ENCODE measurements at regions not wholly inside any gene's neighbourhood (a gene's known extent, or its start where the extent isn't known, plus 50 kb on each side); places are given as distances from the start of the nearest gene placed in this dataset.
A peak's percentile ranks its signal among the peaks of the same experiment; 100 is the strongest.

GRCh38 chr3:35320646-35321407, 318.5 kb upstream of the ARPP21 start:
- Histone ChIP-seq H3K9me3 (ENCODE audit: insufficient read depth, low read length) (peaks cover 14% of the 10 kb centered on the region; the same call in 1 of the 2 replicates), H3K79me2 (ENCODE audit: low read length) (no peaks in the 10 kb centered on the region), H3K9ac (ENCODE audit: low read length) (no peak overlapping the region), H4K20me1 (ENCODE audit: insufficient read depth, low read length) (no peaks in the 10 kb centered on the region), H3K4me2 (ENCODE audit: low read length) (no peak overlapping the region), H3K36me3 (replicated peaks; ENCODE audit: low read depth, low read length) (peaks cover 3% of the 10 kb centered on the region), H2AFZ (ENCODE audit: low read depth, low read length) (no peak overlapping the region), H3K27ac (ENCODE audit: low read length) (no peak overlapping the region), H3K4me3 (ENCODE audit: low read length) (no peak overlapping the region), H3K4me1 (ENCODE audit: low read length) (no peaks in the 10 kb centered on the region), H3K27me3 (ENCODE audit: low read depth, low read length) (no peaks in the 10 kb centered on the region)
- no peak for TF ChIP-seq CTCF (IDR thresholded peaks at IDR 0.05; ENCODE audit: low read depth, low read length)
- no peak for TF ChIP-seq EZH2phosphoT487 (IDR thresholded peaks at IDR 0.05; ENCODE audit: low read depth)

GRCh38 chr3:35322070-35322469, 317.3 kb upstream of the ARPP21 start:
- Histone ChIP-seq H3K4me2 (ENCODE audit: low read length) (no peak overlapping the region), H3K4me1 (ENCODE audit: low read length) (no peaks in the 10 kb centered on the region), H2AFZ (ENCODE audit: low read depth, low read length) (no peak overlapping the region), H3K9me3 (ENCODE audit: insufficient read depth, low read length) (peaks cover 20% of the 10 kb centered on the region), H3K79me2 (ENCODE audit: low read length) (no peaks in the 10 kb centered on the region), H3K36me3 (replicated peaks; ENCODE audit: low read depth, low read length) (peaks cover 8% of the 10 kb centered on the region), H3K27me3 (ENCODE audit: low read depth, low read length) (no peaks in the 10 kb centered on the region), H3K27ac (ENCODE audit: low read length) (no peak overlapping the region), H4K20me1 (ENCODE audit: insufficient read depth, low read length) (no peaks in the 10 kb centered on the region), H3K9ac (ENCODE audit: low read length) (no peak overlapping the region), H3K4me3 (ENCODE audit: low read length) (no peak overlapping the region)
- TF ChIP-seq CTCF (IDR thresholded peaks at IDR 0.05; ENCODE audit: low read depth, low read length) (no peak), EZH2phosphoT487 (IDR thresholded peaks at IDR 0.05; ENCODE audit: low read depth) (no peak)

- Histone ChIP-seq H3K27ac (ENCODE audit: low read length) (no peak overlapping the region), H2AFZ (ENCODE audit: low read depth, low read length) (no peak overlapping the region), H4K20me1 (ENCODE audit: insufficient read depth, low read length) (no peaks in the 10 kb centered on the region), H3K27me3 (ENCODE audit: low read depth, low read length) (0 out of 2 replicates have a peak, but pooled peaks cover 8% of the 10 kb centered on the region), H3K9ac (ENCODE audit: low read length) (no peak overlapping the region), H3K4me3 (ENCODE audit: low read length) (peak overlapping the region; percentile 24; the same call in 1 of the 2 replicates), H3K36me3 (replicated peaks; ENCODE audit: low read depth, low read length) (no peaks in the 10 kb centered on the region), H3K4me2 (ENCODE audit: low read length) (peak overlapping the region; percentile 63), H3K9me3 (ENCODE audit: insufficient read depth, low read length) (no peaks in the 10 kb centered on the region), H3K4me1 (ENCODE audit: low read length) (peaks cover 9% of the 10 kb centered on the region), H3K79me2 (ENCODE audit: low read length) (no peaks in the 10 kb centered on the region)
- TF ChIP-seq CTCF (IDR thresholded peaks at IDR 0.05; ENCODE audit: low read depth, low read length), result no peak
- no peak for TF ChIP-seq EZH2phosphoT487 (IDR thresholded peaks at IDR 0.05; ENCODE audit: low read depth)
These were observed 303.6 kb upstream of the ARPP21 start for GRCh38 chr3:35335703-35336102.

GRCh38 chr3:35336601-35337000, 302.7 kb upstream of the ARPP21 start:
- TF ChIP-seq CTCF (IDR thresholded peaks at IDR 0.05; ENCODE audit: low read depth, low read length), result no peak
- Histone ChIP-seq H3K4me3 (ENCODE audit: low read length) (no peak overlapping the region), H3K9ac (ENCODE audit: low read length) (no peak overlapping the region), H3K27me3 (ENCODE audit: low read depth, low read length) (0 out of 2 replicates have a peak, but pooled peaks cover 8% of the 10 kb centered on the region), H3K27ac (ENCODE audit: low read length) (no peak overlapping the region), H3K9me3 (ENCODE audit: insufficient read depth, low read length) (no peaks in the 10 kb centered on the region), H3K4me2 (ENCODE audit: low read length) (no peak overlapping the region), H3K4me1 (ENCODE audit: low read length) (peaks cover 9% of the 10 kb centered on the region), H4K20me1 (ENCODE audit: insufficient read depth, low read length) (no peaks in the 10 kb centered on the region), H2AFZ (ENCODE audit: low read depth, low read length) (no peak overlapping the region), H3K79me2 (ENCODE audit: low read length) (no peaks in the 10 kb centered on the region), H3K36me3 (replicated peaks; ENCODE audit: low read depth, low read length) (no peaks in the 10 kb centered on the region)
